HepG2 (cell line): ENCODE measurements at regions not wholly inside any gene's neighbourhood (a gene's known extent, or its start where the extent isn't known, plus 50 kb on each side); places are given as distances from the start of the nearest gene placed in this dataset.

Experiments used
- ATAC-seq: fragments of 200-7000 bp; cut with Tn5 transposase; 3 replicates; pipeline ENCODE4 v1.9.1; 2020; ENCODE audit warnings: mild to moderate bottlenecking, moderate library complexity
- BruUV-seq: library from RNA; stranded (reverse); fragments of 400-500 nt; replicated peaks from 2 replicates; lab custom pipeline; 2021; lab: Mats Ljungman, UMichigan
- CTCF ChIA-PET: fragments of 300-600 bp; formaldehyde crosslinking; extraction: SDS; loops from one replicate; lab custom pipeline; 2021; ENCODE audit warnings: low total read pairs, inconsistent platforms, low intra/inter-chr PET ratio; lab: Yijun Ruan, JAX
- POLR2A ChIA-PET: fragments of 350-600 bp; sonication (Branson Sonifier 250); formaldehyde crosslinking; loops from one replicate; lab custom pipeline; 2020; ENCODE audit warnings: antibody characterized with exemption, inconsistent platforms; lab: Yijun Ruan, JAX
- DNase-seq: peaks from one replicate; pipeline ENCODE4 v3.0.0-alpha.2; 2015; ENCODE audit warnings: low spot score
- FAIRE-seq: peaks from 3 replicates; lab custom pipeline; 2011; peaks lifted over from hg19 to GRCh38; lab: Jason Lieb, UNC
- H2AFZ ChIP-seq: one replicate; pipeline ENCODE4 v1.6.1; 2011; ENCODE audit warnings: low read length, inconsistent platforms
- H3K27ac ChIP-seq: fragments of 300-600 bp; 3 replicates; pipeline ENCODE4 v1.8.0; 2011; ENCODE audit warnings: mixed run types, mild to moderate bottlenecking, mixed read lengths, low read length, inconsistent platforms; ENCODE audit not compliant: insufficient read depth; ENCODE audit errors: extremely low read length
- H3K27me3 ChIP-seq, 2 experiments: fragments of 200-600 bp in 1 of 2; 2 replicates in 1 of 2; 3 replicates in 1 of 2; pipeline versions ENCODE4 v1.6.0 to v1.8.0; 2011; ENCODE audit warnings: low read length in 2 of 2, mild to moderate bottlenecking in 2 of 2, moderate library complexity in 2 of 2, inconsistent platforms in 1 of 2; ENCODE audit not compliant: insufficient read depth in 2 of 2, control insufficient read depth in 1 of 2
- H3K36me3 ChIP-seq, 2 experiments: fragments of 200-600 bp in 1 of 2; replicated peaks in 1 of 2; 2 replicates in 1 of 2; 3 replicates in 1 of 2; pipeline versions ENCODE4 v1.5.1 to v1.8.0; 2011; ENCODE audit warnings: low read length in 2 of 2, inconsistent platforms in 1 of 2; ENCODE audit not compliant: insufficient read depth in 2 of 2, control insufficient read depth in 1 of 2
- H3K4me1 ChIP-seq: 2 replicates; pipeline ENCODE4 v1.5.1; 2012; ENCODE audit warnings: low read length, inconsistent platforms; ENCODE audit not compliant: insufficient read depth
- H3K4me2 ChIP-seq: 2 replicates; pipeline ENCODE4 v1.6.0; 2011; ENCODE audit warnings: low read depth, low read length, inconsistent platforms
- H3K4me3 ChIP-seq, 3 experiments: fragments of 200-600 bp in 1 of 3; sonication (generic), shearing (Covaris generic) in 1 of 3; replicated peaks in 1 of 3; 2 replicates each; pipeline ENCODE4 v1.5.1; 2011 to 2016; ENCODE audit warnings: low read length in 3 of 3, inconsistent platforms in 2 of 3, low read depth in 2 of 3, mild to moderate bottlenecking in 2 of 3, control low read depth in 1 of 3, mixed read lengths in 1 of 3; ENCODE audit not compliant: insufficient read depth in 1 of 3
- H3K79me2 ChIP-seq: one replicate; pipeline ENCODE4 v1.6.1; 2011; ENCODE audit warnings: low read length, inconsistent platforms; ENCODE audit not compliant: insufficient read depth
- H3K9ac ChIP-seq: 2 replicates; pipeline ENCODE4 v1.6.0; 2011; ENCODE audit warnings: mild to moderate bottlenecking, low read depth, low read length, inconsistent platforms; ENCODE audit not compliant: insufficient read depth
- H3K9me3 ChIP-seq: 2 replicates; pipeline ENCODE4 v1.5.1; 2012; ENCODE audit warnings: mild to moderate bottlenecking, low read length
- H4K20me1 ChIP-seq: 2 replicates; pipeline ENCODE4 v1.6.0; 2011; ENCODE audit warnings: inconsistent platforms, mild to moderate bottlenecking, low read length, moderate library complexity; ENCODE audit not compliant: insufficient read depth
- EZH2 ChIP-seq: conservative IDR thresholded peaks from 2 replicates; pipeline ENCODE4 v1.6.1; 2012; ENCODE audit warnings: mild to moderate bottlenecking, low read depth, low read length, moderate library complexity
- MTA3 ChIP-seq: sonication (generic); formaldehyde crosslinking; IDR thresholded peaks from 2 replicates; pipeline ENCODE4 v1.4.0; 2020; ENCODE audit warnings: missing genetic modification reagents
- RFX5 ChIP-seq: IDR thresholded peaks from 2 replicates; pipeline ENCODE4 v1.6.1; 2011; ENCODE audit warnings: low read depth, low read length, improper control_type of control experiment
- TEF ChIP-seq: sonication (generic); formaldehyde crosslinking; IDR thresholded peaks from 2 replicates; pipeline ENCODE4 v1.5.0; 2020; ENCODE audit warnings: missing genetic modification reagents
- ZNF460 ChIP-seq: sonication (generic); formaldehyde crosslinking; IDR thresholded peaks from 2 replicates; pipeline ENCODE4 v1.5.1; 2020; ENCODE audit warnings: missing genetic modification reagents, mild to moderate bottlenecking, borderline replicate concordance
- ZNF501 ChIP-seq: sonication (generic); formaldehyde crosslinking; IDR thresholded peaks from 2 replicates; pipeline ENCODE4 v1.5.1; 2020; ENCODE audit warnings: mild to moderate bottlenecking, moderate library complexity, missing genetic modification reagents
- ZNF512 ChIP-seq: sonication (generic); formaldehyde crosslinking; IDR thresholded peaks from 2 replicates; pipeline ENCODE4 v1.4.0; 2020; ENCODE audit warnings: mild to moderate bottlenecking, missing genetic modification reagents
- whole genome bisulfite sequencing: methylation state at CpG from one replicate; pipeline ENCODE4 v1.1.6; 2017; ENCODE audit warnings: low lambda C conversion rate; 5-methylcytosine and 5-hydroxymethylcytosine counted together
- in situ Hi-C: cut with HindIII; loops from 2 replicates; pipeline ENCODE4 v1.10.0; 2017; ENCODE audit warnings: low pct_unique_long_range_greater_than_20kb; ENCODE audit not compliant: extremely low pct_ligation_motif_present
- intact Hi-C: fragments of 100-400 bp; cut with micrococcal nuclease; formaldehyde crosslinking; loops from one replicate; pipeline ENCODE4 v1.10.0; 2022; ENCODE audit not compliant: unreplicated experiment
- TF ChIP-seq, protein P1 (sequence below): sonication (generic); formaldehyde crosslinking; IDR thresholded peaks from 2 replicates; pipeline ENCODE4 v1.4.0; 2020; ENCODE audit warnings: missing genetic modification reagents
- TF ChIP-seq, protein P2 (sequence below): sonication (generic); formaldehyde crosslinking; IDR thresholded peaks from 2 replicates; pipeline ENCODE4 v1.5.0; 2020; ENCODE audit warnings: missing genetic modification reagents

DNA sequence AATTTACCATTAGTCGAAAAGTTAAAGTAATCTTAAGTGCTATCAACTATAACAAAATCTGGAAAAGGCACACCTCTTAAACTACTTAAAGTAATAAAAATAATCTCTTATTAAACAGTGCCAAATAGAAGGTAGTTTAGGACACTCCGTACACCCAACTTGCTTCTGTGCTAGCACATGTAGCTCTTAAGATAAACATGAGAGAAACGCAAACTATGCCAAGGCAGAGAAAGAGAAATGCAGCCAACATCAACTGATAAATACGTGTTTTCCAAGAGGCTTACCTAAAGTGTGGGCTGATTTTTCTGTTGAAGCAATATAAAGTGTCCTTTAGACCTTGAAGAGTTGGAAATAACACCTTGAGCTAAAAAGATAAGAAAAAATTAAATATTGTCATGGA is 480.6 kb upstream of the DAB2 start:
- Histone ChIP-seq H3K4me3 (no peak overlapping the region), H3K27ac (no peak overlapping the region), H3K4me2 (no peak overlapping the region), H3K79me2 (no peaks in the 10 kb centered on the region), H4K20me1 (no peaks in the 10 kb centered on the region), H3K4me1 (no peaks in the 10 kb centered on the region), H3K27me3 (no peaks in the 10 kb centered on the region; a peak in 1 of 5 replicates), H2AFZ (no peak overlapping the region), H3K36me3 (no peaks in the 10 kb centered on the region), H3K9me3 (no peaks in the 10 kb centered on the region; the same call in 1 of the 2 replicates), H3K9ac (no peak overlapping the region)
- no peak for DNase-seq
- ATAC-seq, result no peak
- TF ChIP-seq ZNF512, result no peak
- TF ChIP-seq, protein P1, sequence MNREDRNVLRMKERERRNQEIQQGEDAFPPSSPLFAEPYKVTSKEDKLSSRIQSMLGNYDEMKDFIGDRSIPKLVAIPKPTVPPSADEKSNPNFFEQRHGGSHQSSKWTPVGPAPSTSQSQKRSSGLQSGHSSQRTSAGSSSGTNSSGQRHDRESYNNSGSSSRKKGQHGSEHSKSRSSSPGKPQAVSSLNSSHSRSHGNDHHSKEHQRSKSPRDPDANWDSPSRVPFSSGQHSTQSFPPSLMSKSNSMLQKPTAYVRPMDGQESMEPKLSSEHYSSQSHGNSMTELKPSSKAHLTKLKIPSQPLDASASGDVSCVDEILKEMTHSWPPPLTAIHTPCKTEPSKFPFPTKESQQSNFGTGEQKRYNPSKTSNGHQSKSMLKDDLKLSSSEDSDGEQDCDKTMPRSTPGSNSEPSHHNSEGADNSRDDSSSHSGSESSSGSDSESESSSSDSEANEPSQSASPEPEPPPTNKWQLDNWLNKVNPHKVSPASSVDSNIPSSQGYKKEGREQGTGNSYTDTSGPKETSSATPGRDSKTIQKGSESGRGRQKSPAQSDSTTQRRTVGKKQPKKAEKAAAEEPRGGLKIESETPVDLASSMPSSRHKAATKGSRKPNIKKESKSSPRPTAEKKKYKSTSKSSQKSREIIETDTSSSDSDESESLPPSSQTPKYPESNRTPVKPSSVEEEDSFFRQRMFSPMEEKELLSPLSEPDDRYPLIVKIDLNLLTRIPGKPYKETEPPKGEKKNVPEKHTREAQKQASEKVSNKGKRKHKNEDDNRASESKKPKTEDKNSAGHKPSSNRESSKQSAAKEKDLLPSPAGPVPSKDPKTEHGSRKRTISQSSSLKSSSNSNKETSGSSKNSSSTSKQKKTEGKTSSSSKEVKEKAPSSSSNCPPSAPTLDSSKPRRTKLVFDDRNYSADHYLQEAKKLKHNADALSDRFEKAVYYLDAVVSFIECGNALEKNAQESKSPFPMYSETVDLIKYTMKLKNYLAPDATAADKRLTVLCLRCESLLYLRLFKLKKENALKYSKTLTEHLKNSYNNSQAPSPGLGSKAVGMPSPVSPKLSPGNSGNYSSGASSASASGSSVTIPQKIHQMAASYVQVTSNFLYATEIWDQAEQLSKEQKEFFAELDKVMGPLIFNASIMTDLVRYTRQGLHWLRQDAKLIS (CRISPR knock-in tag), result no peak
- no peak for TF ChIP-seq MTA3 (CRISPR knock-in tag)
- no peak for TF ChIP-seq ZNF501 (CRISPR knock-in tag)
- TF ChIP-seq TEF (CRISPR knock-in tag), result no peak
- no peak for TF ChIP-seq EZH2
- no peak for TF ChIP-seq ZNF460 (CRISPR knock-in tag)
- TF ChIP-seq RFX5, result no peak
- TF ChIP-seq, protein P2, sequence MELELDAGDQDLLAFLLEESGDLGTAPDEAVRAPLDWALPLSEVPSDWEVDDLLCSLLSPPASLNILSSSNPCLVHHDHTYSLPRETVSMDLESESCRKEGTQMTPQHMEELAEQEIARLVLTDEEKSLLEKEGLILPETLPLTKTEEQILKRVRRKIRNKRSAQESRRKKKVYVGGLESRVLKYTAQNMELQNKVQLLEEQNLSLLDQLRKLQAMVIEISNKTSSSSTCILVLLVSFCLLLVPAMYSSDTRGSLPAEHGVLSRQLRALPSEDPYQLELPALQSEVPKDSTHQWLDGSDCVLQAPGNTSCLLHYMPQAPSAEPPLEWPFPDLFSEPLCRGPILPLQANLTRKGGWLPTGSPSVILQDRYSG (CRISPR knock-in tag), result no peak
- ChIA-PET CTCF (no interaction called here), POLR2A (no interaction called here)
- 4% methylated on average over 4 of the region's 4 CpGs for WGBS
- BruUV-seq, result no TSS peak
- FAIRE-seq, result no peak
- in situ Hi-C loops, result no loop called here
- intact Hi-C loops, result no loop called here
